ENCODE measurements at regions not wholly inside any gene's neighbourhood (a gene's known extent, or its start where the extent isn't known, plus 50 kb on each side); places are given as distances from the start of the nearest gene placed in this dataset.

GRCh38 chr2:8049851-8050571, 631.8 kb upstream of the ID2 start:
- no peak for DNase-seq (ENCODE audit: low read depth)

GRCh38 chr2:8053216-8053615, 628.6 kb upstream of the ID2 start:
- DNase-seq (ENCODE audit: low read depth) = no peak
- no peak overlapping the region for H3K4me3 ChIP-seq (replicated peaks; ENCODE audit: low read depth, low read length)
- no peak for TF ChIP-seq CTCF (IDR thresholded peaks at IDR 0.05; ENCODE audit: low read length, missing control alignments)

More at GRCh38 chr2:8049851-8050571, 631.8 kb upstream of the ID2 start:
- H3K4me3 ChIP-seq (replicated peaks; ENCODE audit: low read depth, low read length) = no peak overlapping the region
- TF ChIP-seq CTCF (IDR thresholded peaks at IDR 0.05; ENCODE audit: low read length, missing control alignments) = no peak

GRCh38 chr2:8054070-8054469, 627.8 kb upstream of the ID2 start:
- H3K4me3 ChIP-seq (replicated peaks; ENCODE audit: low read depth, low read length) = no peak overlapping the region
- no peak for DNase-seq (ENCODE audit: low read depth)
- TF ChIP-seq CTCF (IDR thresholded peaks at IDR 0.05; ENCODE audit: low read length, missing control alignments) = no peak

- no peak for TF ChIP-seq CTCF (IDR thresholded peaks at IDR 0.05; ENCODE audit: low read length, missing control alignments)
- H3K4me3 ChIP-seq (replicated peaks; ENCODE audit: low read depth, low read length) = no peak overlapping the region
- no peak for DNase-seq (ENCODE audit: low read depth)
These were observed 623.2 kb upstream of the ID2 start for GRCh38 chr2:8058652-8059051.

GRCh38 chr2:8059255-8059654, 622.6 kb upstream of the ID2 start:
- H3K4me3 ChIP-seq (replicated peaks; ENCODE audit: low read depth, low read length) = no peak overlapping the region
- DNase-seq (ENCODE audit: low read depth) = no peak
- TF ChIP-seq CTCF (IDR thresholded peaks at IDR 0.05; ENCODE audit: low read length, missing control alignments) = no peak

- DNase-seq (ENCODE audit: low read depth) = no peak
- H3K4me3 ChIP-seq (replicated peaks; ENCODE audit: low read depth, low read length) = no peak overlapping the region
- no peak for TF ChIP-seq CTCF (IDR thresholded peaks at IDR 0.05; ENCODE audit: low read length, missing control alignments)
These were observed 622.1 kb upstream of the ID2 start for GRCh38 chr2:8059794-8060193.

- no peak overlapping the region for H3K4me3 ChIP-seq (replicated peaks; ENCODE audit: low read depth, low read length)
- DNase-seq (ENCODE audit: low read depth) = no peak
- TF ChIP-seq CTCF (IDR thresholded peaks at IDR 0.05; ENCODE audit: low read length, missing control alignments) = no peak
These were observed 620.6 kb upstream of the ID2 start for GRCh38 chr2:8061219-8061618.

All from fibroblast of pulmonary artery (primary cell).